WI38 (cell line): ENCODE measurements at regions not wholly inside any gene's neighbourhood (a gene's known extent, or its start where the extent isn't known, plus 50 kb on each side); places are given as distances from the start of the nearest gene placed in this dataset.

ENCODE experiments used
- H3K4me3 ChIP-seq: 2 replicates; pipeline ENCODE4 v1.5.1; 2011; ENCODE audit warnings: low read depth, mild to moderate bottlenecking, control low read depth, low read length
- CTCF ChIP-seq: IDR thresholded peaks from 2 replicates; pipeline ENCODE4 v1.5.1; 2012; ENCODE audit warnings: low read depth, mild to moderate bottlenecking, control low read depth, low read length

- H3K4me3 ChIP-seq = no peak overlapping the region
- TF ChIP-seq CTCF = no peak
Measured at GRCh38 chr13:72536714-72537394, 190.6 kb downstream of the MZT1 start.

GRCh38 chr13:72534951-72535640 is 192.3 kb downstream of the MZT1 start:
- no peak for TF ChIP-seq CTCF
- H3K4me3 ChIP-seq = no peak overlapping the region

GRCh38 chr13:72530471-72530870 is 197.0 kb downstream of the MZT1 start:
- no peak overlapping the region for H3K4me3 ChIP-seq
- TF ChIP-seq CTCF = no peak

- no peak for TF ChIP-seq CTCF
Measured at GRCh38 chr13:72527333-72527732, 200.1 kb downstream of the MZT1 start.

GRCh38 chr13:72523593-72523992 is 203.8 kb downstream of the MZT1 start:
- no peak overlapping the region for H3K4me3 ChIP-seq
- no peak for TF ChIP-seq CTCF

More at GRCh38 chr13:72527333-72527732, 200.1 kb downstream of the MZT1 start:
- no peak overlapping the region for H3K4me3 ChIP-seq

- no peak overlapping the region for H3K4me3 ChIP-seq
- TF ChIP-seq CTCF = no peak
Measured at GRCh38 chr13:72523049-72523448, 204.4 kb downstream of the MZT1 start.

GRCh38 chr13:72521940-72522661 is 205.3 kb downstream of the MZT1 start:
- TF ChIP-seq CTCF = no peak
- H3K4me3 ChIP-seq = no peak overlapping the region
